KOPT-K1 (cell line): ENCODE measurements at regions not wholly inside any gene's neighbourhood (a gene's known extent, or its start where the extent isn't known, plus 50 kb on each side); places are given as distances from the start of the nearest gene placed in this dataset.

Experiments
- H3K27ac ChIP-seq: fragments of 200-600 bp; sonication (generic); 2 replicates; pipeline ENCODE4 v1.5.1; 2016; ENCODE audit warnings: antibody characterized with exemption, mild to moderate bottlenecking, low read depth, low read length; ENCODE audit not compliant: poor library complexity, severe bottlenecking
- H3K36me3 ChIP-seq: fragments of 200-600 bp; sonication (generic); 2 replicates; pipeline ENCODE4 v1.5.1; 2017; ENCODE audit warnings: antibody characterized with exemption, mild to moderate bottlenecking, low read length, moderate library complexity; ENCODE audit not compliant: insufficient read depth
- H3K9me3 ChIP-seq: fragments of 200-600 bp; sonication (generic); 2 replicates; pipeline ENCODE4 v1.5.1; 2017; ENCODE audit warnings: antibody characterized with exemption, low read length, mild to moderate bottlenecking; ENCODE audit not compliant: insufficient read depth, poor library complexity, severe bottlenecking

GRCh38 chr15:25969886-25970285, 106.8 kb upstream of the ATP10A start:
- Histone ChIP-seq H3K9me3 (no peaks in the 10 kb centered on the region), H3K36me3 (no peaks in the 10 kb centered on the region), H3K27ac (no peak overlapping the region)

- H3K36me3 ChIP-seq: no peaks in the 10 kb centered on the region
- no peak overlapping the region for H3K27ac ChIP-seq
- no peaks in the 10 kb centered on the region for H3K9me3 ChIP-seq
These were observed 104.0 kb upstream of the ATP10A start for GRCh38 chr15:25967116-25967515.

- H3K36me3 ChIP-seq: no peaks in the 10 kb centered on the region
- H3K9me3 ChIP-seq: no peaks in the 10 kb centered on the region
- H3K27ac ChIP-seq: no peak overlapping the region
These were observed 102.2 kb upstream of the ATP10A start for GRCh38 chr15:25965326-25965725.

- Histone ChIP-seq H3K9me3 (no peaks in the 10 kb centered on the region), H3K36me3 (no peaks in the 10 kb centered on the region), H3K27ac (no peak overlapping the region)
These were observed 97.1 kb upstream of the ATP10A start for GRCh38 chr15:25960273-25960672.

GRCh38 chr15:25959100-25959499, 96.0 kb upstream of the ATP10A start:
- H3K36me3 ChIP-seq: no peaks in the 10 kb centered on the region
- no peak overlapping the region for H3K27ac ChIP-seq
- no peaks in the 10 kb centered on the region for H3K9me3 ChIP-seq

- Histone ChIP-seq H3K36me3 (no peaks in the 10 kb centered on the region), H3K9me3 (no peaks in the 10 kb centered on the region)
These were observed 92.5 kb upstream of the ATP10A start for GRCh38 chr15:25955628-25956027.

GRCh38 chr15:25954398-25954797, 91.3 kb upstream of the ATP10A start:
- no peaks in the 10 kb centered on the region for H3K9me3 ChIP-seq
- H3K27ac ChIP-seq: no peak overlapping the region
- no peaks in the 10 kb centered on the region for H3K36me3 ChIP-seq

More at GRCh38 chr15:25955628-25956027, 92.5 kb upstream of the ATP10A start:
- no peak overlapping the region for H3K27ac ChIP-seq

- H3K9me3 ChIP-seq: no peaks in the 10 kb centered on the region
- H3K27ac ChIP-seq: no peak overlapping the region
- H3K36me3 ChIP-seq: no peaks in the 10 kb centered on the region
These were observed 86.9 kb upstream of the ATP10A start for GRCh38 chr15:25950014-25950413.

- Histone ChIP-seq H3K9me3 (no peaks in the 10 kb centered on the region), H3K36me3 (no peaks in the 10 kb centered on the region), H3K27ac (no peak overlapping the region)
These were observed 84.5 kb upstream of the ATP10A start for GRCh38 chr15:25947323-25948314.

- no peak overlapping the region for H3K27ac ChIP-seq
- no peaks in the 10 kb centered on the region for H3K9me3 ChIP-seq
- no peaks in the 10 kb centered on the region for H3K36me3 ChIP-seq
These were observed 83.2 kb upstream of the ATP10A start for GRCh38 chr15:25946241-25946805.

- H3K36me3 ChIP-seq: no peaks in the 10 kb centered on the region
These were observed 81.3 kb upstream of the ATP10A start for GRCh38 chr15:25944386-25944785.

GRCh38 chr15:25943831-25944230, 80.7 kb upstream of the ATP10A start:
- Histone ChIP-seq H3K36me3 (no peaks in the 10 kb centered on the region), H3K27ac (no peak overlapping the region), H3K9me3 (no peaks in the 10 kb centered on the region)

More at GRCh38 chr15:25944386-25944785, 81.3 kb upstream of the ATP10A start:
- Histone ChIP-seq H3K9me3 (no peaks in the 10 kb centered on the region), H3K27ac (no peak overlapping the region)

GRCh38 chr15:25939122-25939521, 76.0 kb upstream of the ATP10A start:
- H3K27ac ChIP-seq: no peak overlapping the region
- H3K36me3 ChIP-seq: no peaks in the 10 kb centered on the region
- H3K9me3 ChIP-seq: no peaks in the 10 kb centered on the region

GRCh38 chr15:25937796-25938195, 74.7 kb upstream of the ATP10A start:
- Histone ChIP-seq H3K9me3 (no peaks in the 10 kb centered on the region), H3K27ac (no peak overlapping the region), H3K36me3 (no peaks in the 10 kb centered on the region)

GRCh38 chr15:25936004-25936403, 72.9 kb upstream of the ATP10A start:
- Histone ChIP-seq H3K27ac (no peak overlapping the region), H3K36me3 (no peaks in the 10 kb centered on the region)

More at GRCh38 chr15:25936004-25936403, 72.9 kb upstream of the ATP10A start:
- H3K9me3 ChIP-seq: no peaks in the 10 kb centered on the region
